NT2/D1 (cell line): ENCODE measurements at regions not wholly inside any gene's neighbourhood (a gene's known extent, or its start where the extent isn't known, plus 50 kb on each side); places are given as distances from the start of the nearest gene placed in this dataset.

Experiments used
- SUZ12 ChIP-seq: IDR thresholded peaks from 2 replicates; pipeline ENCODE4 v1.6.1; 2011; ENCODE audit not compliant: insufficient read length, insufficient read depth; ENCODE audit errors: extremely low read depth
- ZNF274 ChIP-seq: IDR thresholded peaks from 2 replicates; pipeline ENCODE4 v1.6.1; 2011; ENCODE audit warnings: mild to moderate bottlenecking, low read depth, low read length

- TF ChIP-seq ZNF274 = no peak
- no peak for TF ChIP-seq SUZ12
These were observed 228.0 kb upstream of the SLCO3A1 start for GRCh38 chr15:91625506-91625905.
